ENCODE measurements at regions not wholly inside any gene's neighbourhood (a gene's known extent, or its start where the extent isn't known, plus 50 kb on each side); places are given as distances from the start of the nearest gene placed in this dataset.
"Not testable (repeated sequence)": the region's sequence is repeated elsewhere in the genome, so short reads cannot be mapped to it uniquely, and the experiment has no call there.

DNA sequence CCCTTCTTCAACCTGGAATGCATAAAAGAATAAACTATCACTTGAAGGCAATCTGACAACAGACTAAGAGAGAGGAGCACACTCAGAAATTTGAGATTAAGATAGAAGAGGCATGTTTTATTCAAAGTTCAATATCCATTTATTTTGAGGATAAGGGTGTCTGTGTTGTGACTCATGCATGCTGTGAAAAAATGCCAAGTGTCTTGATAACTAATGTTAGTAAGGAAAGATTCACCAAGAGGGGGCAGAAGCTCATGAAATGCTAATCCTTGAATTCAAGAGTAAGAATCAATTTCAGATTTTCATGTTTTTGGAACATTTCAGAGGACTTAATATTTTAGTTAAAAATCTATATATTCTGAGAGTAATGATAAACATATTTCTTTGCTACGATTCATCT is 94.0 kb downstream of the IFI44 start:
- TF ChIP-seq, protein P1, sequence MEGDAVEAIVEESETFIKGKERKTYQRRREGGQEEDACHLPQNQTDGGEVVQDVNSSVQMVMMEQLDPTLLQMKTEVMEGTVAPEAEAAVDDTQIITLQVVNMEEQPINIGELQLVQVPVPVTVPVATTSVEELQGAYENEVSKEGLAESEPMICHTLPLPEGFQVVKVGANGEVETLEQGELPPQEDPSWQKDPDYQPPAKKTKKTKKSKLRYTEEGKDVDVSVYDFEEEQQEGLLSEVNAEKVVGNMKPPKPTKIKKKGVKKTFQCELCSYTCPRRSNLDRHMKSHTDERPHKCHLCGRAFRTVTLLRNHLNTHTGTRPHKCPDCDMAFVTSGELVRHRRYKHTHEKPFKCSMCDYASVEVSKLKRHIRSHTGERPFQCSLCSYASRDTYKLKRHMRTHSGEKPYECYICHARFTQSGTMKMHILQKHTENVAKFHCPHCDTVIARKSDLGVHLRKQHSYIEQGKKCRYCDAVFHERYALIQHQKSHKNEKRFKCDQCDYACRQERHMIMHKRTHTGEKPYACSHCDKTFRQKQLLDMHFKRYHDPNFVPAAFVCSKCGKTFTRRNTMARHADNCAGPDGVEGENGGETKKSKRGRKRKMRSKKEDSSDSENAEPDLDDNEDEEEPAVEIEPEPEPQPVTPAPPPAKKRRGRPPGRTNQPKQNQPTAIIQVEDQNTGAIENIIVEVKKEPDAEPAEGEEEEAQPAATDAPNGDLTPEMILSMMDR (IDR thresholded peaks at IDR 0.05; ENCODE audit: insufficient read depth, low read length, poor library complexity, severe bottlenecking) = peak; percentile 8
- no peaks in the 10 kb centered on the region for H3K27me3 ChIP-seq (ENCODE audit: control insufficient read depth, insufficient read depth, low read length)
- no peak overlapping the region for H3K4me3 ChIP-seq (ENCODE audit: low read depth, low read length)
- H3K36me3 ChIP-seq (ENCODE audit: control insufficient read depth, insufficient read depth, low read length) = no peaks in the 10 kb centered on the region
- DNase-seq (ENCODE audit: low read depth) = no peak

DNA sequence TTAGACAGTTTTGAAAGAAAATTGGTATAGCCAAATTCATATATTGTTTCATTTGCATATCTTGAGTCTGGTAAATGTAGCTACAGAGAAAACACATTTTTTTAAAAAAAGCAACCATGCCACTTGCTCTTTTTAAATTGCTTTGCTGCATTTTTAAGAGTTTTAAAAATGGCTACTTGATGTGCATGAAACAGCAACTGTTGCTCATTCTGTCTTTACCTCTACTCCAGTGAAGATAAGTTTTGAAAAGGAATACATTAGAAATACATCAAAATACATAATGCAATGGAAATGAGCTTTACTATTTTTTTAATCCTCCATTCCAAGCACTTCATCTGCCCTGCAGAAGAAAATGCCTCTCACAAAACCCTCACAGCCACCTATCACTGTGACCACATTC is 95.5 kb downstream of the IFI44 start:
- DNase-seq (ENCODE audit: low read depth) = no peak
- H3K27me3 ChIP-seq (ENCODE audit: control insufficient read depth, insufficient read depth, low read length) = no peaks in the 10 kb centered on the region
- H3K4me3 ChIP-seq (ENCODE audit: low read depth, low read length) = no peak overlapping the region
- TF ChIP-seq, protein P1 (IDR thresholded peaks at IDR 0.05; ENCODE audit: insufficient read depth, low read length, poor library complexity, severe bottlenecking) = no peak
- no peaks in the 10 kb centered on the region for H3K36me3 ChIP-seq (ENCODE audit: control insufficient read depth, insufficient read depth, low read length)

DNA sequence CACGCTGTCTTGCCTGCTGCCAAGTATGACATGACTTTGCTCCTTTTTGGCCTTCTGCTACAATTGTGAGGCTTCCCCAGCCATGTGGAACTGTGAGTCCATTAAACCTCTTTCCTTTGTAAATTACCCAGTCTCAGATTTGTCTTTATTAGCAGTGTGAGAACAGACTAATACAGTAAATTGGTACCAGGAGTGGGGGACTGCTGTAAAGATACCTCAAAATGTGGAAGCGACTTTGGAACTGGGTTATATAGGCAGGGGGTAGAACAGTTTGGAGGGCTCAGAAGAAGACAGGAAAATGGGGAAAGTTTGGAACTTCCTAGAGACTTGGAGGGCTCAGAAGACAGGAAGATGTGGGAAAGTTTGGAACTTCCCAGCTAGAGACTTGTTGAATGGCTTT is 104.0 kb downstream of the IFI44 start:
- H3K36me3 ChIP-seq (ENCODE audit: control insufficient read depth, insufficient read depth, low read length); H3K4me3 ChIP-seq (ENCODE audit: low read depth, low read length); DNase-seq (ENCODE audit: low read depth); H3K27me3 ChIP-seq (ENCODE audit: control insufficient read depth, insufficient read depth, low read length): not testable (repeated sequence)

DNA sequence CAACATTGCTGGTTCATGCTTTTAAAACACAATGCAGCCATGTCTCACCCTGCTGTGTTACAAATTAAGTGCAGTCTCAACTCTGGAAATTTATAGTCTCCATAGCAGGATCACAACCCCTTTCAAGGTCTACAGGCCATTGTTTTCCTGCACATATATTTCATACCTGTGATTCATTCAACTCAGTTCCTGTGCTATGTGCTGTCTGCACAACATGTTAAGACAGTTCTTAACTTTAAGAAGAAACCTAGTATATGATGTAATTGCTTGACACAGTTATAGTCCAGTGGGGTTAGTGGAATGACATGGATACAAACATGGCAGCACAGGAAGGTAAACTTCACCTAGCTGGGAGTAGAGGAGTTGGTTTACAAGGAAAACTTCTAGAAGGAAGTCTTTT is 106.4 kb downstream of the IFI44 start:
- DNase-seq (ENCODE audit: low read depth) = no peak
- Histone ChIP-seq H3K27me3 (ENCODE audit: control insufficient read depth, insufficient read depth, low read length) (no peaks in the 10 kb centered on the region), H3K36me3 (ENCODE audit: control insufficient read depth, insufficient read depth, low read length) (no peaks in the 10 kb centered on the region), H3K4me3 (ENCODE audit: low read depth, low read length) (no peak overlapping the region)
- TF ChIP-seq, protein P1 (IDR thresholded peaks at IDR 0.05; ENCODE audit: insufficient read depth, low read length, poor library complexity, severe bottlenecking) = no peak

DNA sequence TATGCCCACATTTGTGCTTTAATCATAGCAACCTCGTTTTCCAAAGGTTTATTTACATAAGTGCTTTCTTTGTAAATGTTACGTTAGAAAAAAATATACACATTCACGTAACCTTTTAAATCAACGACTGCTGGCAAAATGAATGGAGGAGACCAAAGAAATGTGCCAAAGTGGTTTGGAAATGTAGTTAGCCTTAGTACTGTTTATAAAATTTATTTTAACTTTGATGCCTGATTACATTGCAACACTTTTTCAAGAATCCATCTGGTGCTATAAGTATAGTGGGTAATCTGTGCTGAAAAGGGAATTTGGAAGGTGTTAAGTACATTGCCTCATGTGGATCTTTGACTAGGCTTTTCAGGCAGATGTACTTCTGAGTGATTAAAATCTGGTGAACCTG is 108.9 kb downstream of the IFI44 start:
- no peaks in the 10 kb centered on the region for H3K27me3 ChIP-seq (ENCODE audit: control insufficient read depth, insufficient read depth, low read length)

GRCh38 chr1:78759881-78760280 is 110.2 kb downstream of the IFI44 start:
- H3K27me3 ChIP-seq (ENCODE audit: control insufficient read depth, insufficient read depth, low read length) = no peaks in the 10 kb centered on the region
- no peak for DNase-seq (ENCODE audit: low read depth)
- TF ChIP-seq, protein P1 (IDR thresholded peaks at IDR 0.05; ENCODE audit: insufficient read depth, low read length, poor library complexity, severe bottlenecking) = no peak
- no peak overlapping the region for H3K4me3 ChIP-seq (ENCODE audit: low read depth, low read length)
- no peaks in the 10 kb centered on the region for H3K36me3 ChIP-seq (ENCODE audit: control insufficient read depth, insufficient read depth, low read length)

More for the DNA sequence above, 108.9 kb downstream of the IFI44 start:
- Histone ChIP-seq H3K36me3 (ENCODE audit: control insufficient read depth, insufficient read depth, low read length) (no peaks in the 10 kb centered on the region), H3K4me3 (ENCODE audit: low read depth, low read length) (no peak overlapping the region)
- no peak for DNase-seq (ENCODE audit: low read depth)
- TF ChIP-seq, protein P1 (IDR thresholded peaks at IDR 0.05; ENCODE audit: insufficient read depth, low read length, poor library complexity, severe bottlenecking) = no peak
